Right lobe of liver (tissue), 4 donors: ENCODE measurements at regions not wholly inside any gene's neighbourhood (a gene's known extent, or its start where the extent isn't known, plus 50 kb on each side); places are given as distances from the start of the nearest gene placed in this dataset.

ENCODE experiments used
- POLR2A ChIP-seq: fragments of 450-650 bp; IDR thresholded peaks from one replicate; pipeline ENCODE4 v1.6.1; 2017; ENCODE audit warnings: antibody characterized with exemption, mild to moderate bottlenecking
- TF ChIP-seq, protein P1 (sequence below), 4 donors: fragments of 200-600 bp in 3 of 4; fragments of 450-650 bp in 1 of 4; IDR thresholded peaks; one replicate each; pipeline versions ENCODE4 v1.5.1 to v1.8.0; 2016 to 2022; ENCODE audit warnings: antibody characterized with exemption in 4 of 4, mild to moderate bottlenecking in 2 of 4
- donor health status: DM: no; HTN: no; CAD: no.
- donor health status: DM: no; HTN: no; CAD: no.
- donor health status: DM: no; HTN: yes; CAD: no.

DNA sequence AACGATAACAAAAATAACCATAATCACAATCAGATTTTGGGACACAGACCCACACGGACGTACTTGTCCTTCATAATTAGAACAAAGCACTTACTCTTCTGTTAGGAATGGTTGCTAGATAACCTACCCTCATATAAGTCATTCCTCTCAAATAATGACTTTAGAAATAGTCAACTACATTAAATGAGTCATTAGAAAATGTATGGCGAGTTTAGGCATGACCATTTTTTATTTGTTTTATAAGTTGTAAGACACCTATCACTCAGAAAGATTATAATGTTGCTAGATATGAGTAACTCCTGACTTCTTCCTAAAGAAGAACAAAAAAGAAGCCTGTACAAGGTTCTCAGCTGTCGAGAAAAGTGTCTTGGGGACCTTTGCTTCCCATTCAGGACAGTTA, 1637.5 kb upstream of the PCDH7 start:
- TF ChIP-seq, protein P1, sequence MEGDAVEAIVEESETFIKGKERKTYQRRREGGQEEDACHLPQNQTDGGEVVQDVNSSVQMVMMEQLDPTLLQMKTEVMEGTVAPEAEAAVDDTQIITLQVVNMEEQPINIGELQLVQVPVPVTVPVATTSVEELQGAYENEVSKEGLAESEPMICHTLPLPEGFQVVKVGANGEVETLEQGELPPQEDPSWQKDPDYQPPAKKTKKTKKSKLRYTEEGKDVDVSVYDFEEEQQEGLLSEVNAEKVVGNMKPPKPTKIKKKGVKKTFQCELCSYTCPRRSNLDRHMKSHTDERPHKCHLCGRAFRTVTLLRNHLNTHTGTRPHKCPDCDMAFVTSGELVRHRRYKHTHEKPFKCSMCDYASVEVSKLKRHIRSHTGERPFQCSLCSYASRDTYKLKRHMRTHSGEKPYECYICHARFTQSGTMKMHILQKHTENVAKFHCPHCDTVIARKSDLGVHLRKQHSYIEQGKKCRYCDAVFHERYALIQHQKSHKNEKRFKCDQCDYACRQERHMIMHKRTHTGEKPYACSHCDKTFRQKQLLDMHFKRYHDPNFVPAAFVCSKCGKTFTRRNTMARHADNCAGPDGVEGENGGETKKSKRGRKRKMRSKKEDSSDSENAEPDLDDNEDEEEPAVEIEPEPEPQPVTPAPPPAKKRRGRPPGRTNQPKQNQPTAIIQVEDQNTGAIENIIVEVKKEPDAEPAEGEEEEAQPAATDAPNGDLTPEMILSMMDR (IDR thresholded peaks at IDR 0.05): no peak
- no peak for TF ChIP-seq POLR2A
